ENCODE measurements at regions not wholly inside any gene's neighbourhood (a gene's known extent, or its start where the extent isn't known, plus 50 kb on each side); places are given as distances from the start of the nearest gene placed in this dataset.
A peak's percentile ranks its signal among the peaks of the same experiment; 100 is the strongest.

DNA sequence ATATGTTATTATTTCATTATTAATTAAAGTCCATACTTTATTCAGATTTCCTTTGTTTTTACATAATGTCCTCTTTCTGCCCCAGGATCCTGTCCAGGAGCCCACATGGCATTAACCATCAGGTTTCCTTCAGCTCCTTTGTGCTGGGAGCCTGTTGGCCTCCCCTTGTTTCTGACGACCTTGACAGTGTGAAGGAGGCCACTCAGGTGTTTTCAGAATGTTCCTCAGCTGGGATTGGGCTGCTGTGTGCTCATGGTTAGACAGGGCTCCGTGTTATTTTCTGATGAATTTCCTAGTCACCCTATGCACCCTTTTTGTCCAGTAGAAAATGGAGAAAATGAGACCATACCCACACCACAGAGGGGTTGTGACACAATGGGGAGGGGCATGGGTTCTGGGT is 281.0 kb upstream of the FOXF1 start:
- ATAC-seq (no peak), DNase-seq (peak in 1 of 3 donors; percentile 3)
- Histone ChIP-seq H3K9me3 (no peaks in the 10 kb centered on the region), H3K4me1 (no peaks in the 10 kb centered on the region), H3K27ac (no peak overlapping the region), H3K27me3 (no peaks in the 10 kb centered on the region), H3K4me3 (no peak overlapping the region), H3K36me3 (no peaks in the 10 kb centered on the region)
- intact Hi-C loops (cut with DNase I) = no loop called here
- 26% methylated on average over 2 of the region's 2 CpGs for whole genome bisulfite sequencing (ENCODE audit: insufficient coverage, low coverage, low lambda C conversion rate, missing lambda C conversion rate)
- no peak for TF ChIP-seq POLR2A (IDR thresholded peaks at IDR 0.05)
- no peak for TF ChIP-seq CTCF (IDR thresholded peaks at IDR 0.05)

DNA sequence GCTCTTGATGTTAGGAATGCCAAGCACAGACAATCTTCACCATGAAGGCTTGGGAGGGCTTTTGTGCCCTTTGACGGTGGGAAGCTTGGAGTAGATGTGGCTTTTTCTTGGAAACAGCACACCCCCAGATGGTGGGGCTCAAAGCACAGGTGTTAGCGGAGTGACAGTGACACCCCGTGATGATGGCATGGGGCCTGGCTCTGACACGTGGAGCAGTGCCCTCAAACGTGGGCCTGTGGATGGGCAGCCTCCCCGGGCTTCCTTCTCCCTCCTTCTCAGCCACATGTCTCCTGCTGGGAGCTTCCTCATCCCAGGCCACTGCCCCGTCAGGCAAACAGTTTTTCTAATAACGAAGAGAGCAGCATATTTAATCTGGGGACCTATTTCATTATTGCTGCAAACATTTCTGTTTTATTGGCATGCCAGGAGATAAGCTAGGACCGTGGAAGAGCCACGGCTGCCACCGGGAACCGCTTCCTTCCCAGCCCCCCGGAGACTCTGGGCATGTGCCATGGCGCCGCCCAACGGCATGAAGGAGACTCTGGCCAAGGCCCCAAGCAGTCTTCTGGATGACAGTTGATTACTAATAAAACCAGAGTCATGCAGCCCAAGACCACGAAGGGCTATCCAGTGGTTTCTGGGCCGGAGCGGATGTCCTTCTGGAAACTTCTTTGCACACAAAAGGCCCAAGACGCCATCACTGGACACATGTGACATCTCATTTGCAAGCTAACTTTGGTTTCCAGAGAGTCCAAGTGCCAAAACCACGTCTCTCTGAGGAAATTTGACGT is 280.3 kb upstream of the FOXF1 start:
- Histone ChIP-seq H3K4me3 (no peak overlapping the region), H3K36me3 (no peaks in the 10 kb centered on the region), H3K27me3 (no peaks in the 10 kb centered on the region), H3K9me3 (no peaks in the 10 kb centered on the region), H3K4me1 (no peaks in the 10 kb centered on the region), H3K27ac (no peak overlapping the region)
- intact Hi-C loops (cut with DNase I) = no loop called here
- no peak for TF ChIP-seq CTCF (IDR thresholded peaks at IDR 0.05)
- no peak for TF ChIP-seq POLR2A (IDR thresholded peaks at IDR 0.05)
- 54% methylated on average over 9 of the region's 22 CpGs for whole genome bisulfite sequencing (ENCODE audit: insufficient coverage, low coverage, low lambda C conversion rate, missing lambda C conversion rate)
- ATAC-seq = no peak
- DNase-seq = peak in 1 of 3 donors; percentile 26

- WGBS (ENCODE audit: insufficient coverage, low coverage, low lambda C conversion rate, missing lambda C conversion rate) = 63% methylated on average over 7 of the region's 11 CpGs
- intact Hi-C loops (cut with DNase I) = no loop called here
- DNase-seq = peak in 1 of 3 donors; percentile 31
Observed at GRCh38 chr16:86231321-86231995, 278.9 kb upstream of the FOXF1 start.

GRCh38 chr16:86231996-86232350 is 278.4 kb upstream of the FOXF1 start:
- intact Hi-C loops (cut with DNase I) = no loop called here
- ATAC-seq = no peak
- no peaks in the 10 kb centered on the region for H3K4me1 ChIP-seq
- peak in 1 of 3 donors; percentile 14 for DNase-seq
- WGBS (ENCODE audit: insufficient coverage, low coverage, low lambda C conversion rate, missing lambda C conversion rate) = 53% methylated on average over 4 of the region's 9 CpGs
- H3K27me3 ChIP-seq = no peaks in the 10 kb centered on the region
- TF ChIP-seq CTCF (IDR thresholded peaks at IDR 0.05) (no peak), POLR2A (IDR thresholded peaks at IDR 0.05) (no peak)
- H3K9me3 ChIP-seq = no peaks in the 10 kb centered on the region
- no peaks in the 10 kb centered on the region for H3K36me3 ChIP-seq
- H3K4me3 ChIP-seq = no peak overlapping the region
- no peak overlapping the region for H3K27ac ChIP-seq

More at GRCh38 chr16:86231321-86231995, 278.9 kb upstream of the FOXF1 start:
- H3K36me3 ChIP-seq = no peaks in the 10 kb centered on the region
- TF ChIP-seq CTCF (IDR thresholded peaks at IDR 0.05) = no peak
- TF ChIP-seq POLR2A (IDR thresholded peaks at IDR 0.05) = no peak
- H3K27me3 ChIP-seq = no peaks in the 10 kb centered on the region
- H3K4me1 ChIP-seq = no peaks in the 10 kb centered on the region
- no peak overlapping the region for H3K4me3 ChIP-seq
- ATAC-seq = no peak
- no peak overlapping the region for H3K27ac ChIP-seq
- no peaks in the 10 kb centered on the region for H3K9me3 ChIP-seq
